NT2/D1 (cell line): ENCODE measurements at regions not wholly inside any gene's neighbourhood (a gene's known extent, or its start where the extent isn't known, plus 50 kb on each side); places are given as distances from the start of the nearest gene placed in this dataset.

Experiments
- SUZ12 ChIP-seq: IDR thresholded peaks from 2 replicates; pipeline ENCODE4 v1.6.1; 2011; ENCODE audit not compliant: insufficient read length, insufficient read depth; ENCODE audit errors: extremely low read depth
- YY1 ChIP-seq: IDR thresholded peaks from 2 replicates; pipeline ENCODE4 v1.6.1; 2011; ENCODE audit not compliant: insufficient read length, insufficient read depth
- ZNF274 ChIP-seq: IDR thresholded peaks from 2 replicates; pipeline ENCODE4 v1.6.1; 2011; ENCODE audit warnings: mild to moderate bottlenecking, low read depth, low read length

GRCh38 chr1:101507547-101507971, 270.7 kb downstream of the S1PR1 start:
- TF ChIP-seq YY1 (no peak), SUZ12 (no peak), ZNF274 (no peak)
